Natural killer cell (primary cell): ENCODE measurements at regions not wholly inside any gene's neighbourhood (a gene's known extent, or its start where the extent isn't known, plus 50 kb on each side); places are given as distances from the start of the nearest gene placed in this dataset.
"Not testable (repeated sequence)": the region's sequence is repeated elsewhere in the genome, so short reads cannot be mapped to it uniquely, and the experiment has no call there.

Source experiments
- ATAC-seq, 3 donors: fragments of 150-1000 bp in 2 of 3; fragments of 200-7000 bp in 1 of 3; cut with Tn5 transposase; 1 replicate in 1 of 3; 2 replicates in 2 of 3; pipeline ENCODE4 v1.10.0; 2021; ENCODE audit warnings: mild to moderate bottlenecking in 2 of 3, moderate library complexity in 2 of 3
- DNase-seq, 2 donors: peaks; one replicate each; pipeline versions ENCODE4 v3.0.0 to v3.0.0-alpha.2; 2013 to 2021; ENCODE audit warnings: mixed read lengths in 1 of 2
- H3K27ac ChIP-seq: one replicate; pipeline ENCODE4 v1.5.1; 2013; ENCODE audit warnings: mild to moderate bottlenecking, low read length
- H3K27me3 ChIP-seq: one replicate; pipeline ENCODE4 v1.6.1; 2013; ENCODE audit warnings: low read length; ENCODE audit not compliant: control insufficient read depth, insufficient read depth
- H3K36me3 ChIP-seq: one replicate; pipeline ENCODE4 v1.6.1; 2013; ENCODE audit warnings: low read length; ENCODE audit not compliant: control insufficient read depth, insufficient read depth
- H3K4me1 ChIP-seq: one replicate; pipeline ENCODE4 v1.6.1; 2013; ENCODE audit warnings: low read length; ENCODE audit not compliant: control insufficient read depth, insufficient read depth
- H3K4me3 ChIP-seq: one replicate; pipeline ENCODE4 v1.5.1; 2013; ENCODE audit warnings: low read length
- H3K9me3 ChIP-seq: one replicate; pipeline ENCODE4 v1.6.1; 2013; ENCODE audit warnings: low read length; ENCODE audit not compliant: control insufficient read depth, insufficient read depth
- H3K27ac Mint-ChIP-seq, 2 donors: one replicate each; pipeline ENCODE4 v1.8.0; 2022; ENCODE audit warnings: mild to moderate bottlenecking in 2 of 2, mixed read lengths in 2 of 2, moderate library complexity in 1 of 2
- H3K27me3 Mint-ChIP-seq, 2 donors: one replicate each; pipeline ENCODE4 v1.8.0; 2022; ENCODE audit warnings: low read depth in 2 of 2, mixed read lengths in 2 of 2
- H3K36me3 Mint-ChIP-seq: one replicate; pipeline ENCODE4 v1.8.0; 2022; ENCODE audit warnings: mixed read lengths
- H3K4me1 Mint-ChIP-seq, 2 donors: one replicate each; pipeline ENCODE4 v1.8.0; 2022; ENCODE audit warnings: mixed read lengths in 2 of 2
- H3K4me3 Mint-ChIP-seq: one replicate; pipeline ENCODE4 v1.8.0; 2022; ENCODE audit warnings: mild to moderate bottlenecking, moderate library complexity, mixed read lengths
- H3K9me3 Mint-ChIP-seq, 2 donors: one replicate each; pipeline ENCODE4 v1.8.0; 2022; ENCODE audit warnings: mixed read lengths in 2 of 2
- WGBS: methylation state at CpG from one replicate; pipeline ENCODE4 v1.1.7; 2013; ENCODE audit warnings: missing lambda C conversion rate; ENCODE audit not compliant: insufficient coverage; 5-methylcytosine and 5-hydroxymethylcytosine counted together
- intact Hi-C: fragments of 100-400 bp; cut with micrococcal nuclease; formaldehyde crosslinking; loops from one replicate; pipeline ENCODE4 v1.14.2; 2022
- TF ChIP-seq, protein P1 (sequence below): fragments of 200-600 bp; IDR thresholded peaks from one replicate; pipeline ENCODE4 v1.8.0; 2022; ENCODE audit warnings: antibody characterized with exemption

DNA sequence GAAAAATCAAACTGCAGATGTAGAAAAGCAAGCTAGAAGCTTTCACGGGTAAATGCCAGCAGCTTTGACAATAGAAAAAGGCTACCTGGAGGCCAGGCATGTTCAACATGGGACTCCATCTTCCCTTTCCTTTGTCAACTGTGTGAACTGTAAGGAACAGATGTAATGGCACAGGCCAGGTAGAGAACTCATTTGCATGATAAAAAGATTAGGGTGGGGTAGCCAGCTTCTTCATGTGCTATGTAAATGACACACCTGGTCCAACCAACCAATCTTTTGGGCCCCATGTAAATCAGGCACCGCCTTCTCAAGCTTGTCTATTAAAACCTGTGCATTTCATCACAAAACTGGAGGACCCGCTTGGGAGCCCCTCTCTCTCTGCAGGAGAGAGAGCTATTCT is 686.5 kb upstream of the GOLIM4 start:
- no peak for ATAC-seq
- Mint-ChIP-seq H3K4me3 (no peak overlapping the region), H3K27ac (no peak overlapping the region), H3K9me3 (peaks cover 7 to 20% of the 10 kb centered on the region in 2 donors), H3K36me3 (no peaks in the 10 kb centered on the region), H3K27me3 (no peaks in the 10 kb centered on the region), H3K4me1 (no peaks in the 10 kb centered on the region)
- TF ChIP-seq, protein P1, sequence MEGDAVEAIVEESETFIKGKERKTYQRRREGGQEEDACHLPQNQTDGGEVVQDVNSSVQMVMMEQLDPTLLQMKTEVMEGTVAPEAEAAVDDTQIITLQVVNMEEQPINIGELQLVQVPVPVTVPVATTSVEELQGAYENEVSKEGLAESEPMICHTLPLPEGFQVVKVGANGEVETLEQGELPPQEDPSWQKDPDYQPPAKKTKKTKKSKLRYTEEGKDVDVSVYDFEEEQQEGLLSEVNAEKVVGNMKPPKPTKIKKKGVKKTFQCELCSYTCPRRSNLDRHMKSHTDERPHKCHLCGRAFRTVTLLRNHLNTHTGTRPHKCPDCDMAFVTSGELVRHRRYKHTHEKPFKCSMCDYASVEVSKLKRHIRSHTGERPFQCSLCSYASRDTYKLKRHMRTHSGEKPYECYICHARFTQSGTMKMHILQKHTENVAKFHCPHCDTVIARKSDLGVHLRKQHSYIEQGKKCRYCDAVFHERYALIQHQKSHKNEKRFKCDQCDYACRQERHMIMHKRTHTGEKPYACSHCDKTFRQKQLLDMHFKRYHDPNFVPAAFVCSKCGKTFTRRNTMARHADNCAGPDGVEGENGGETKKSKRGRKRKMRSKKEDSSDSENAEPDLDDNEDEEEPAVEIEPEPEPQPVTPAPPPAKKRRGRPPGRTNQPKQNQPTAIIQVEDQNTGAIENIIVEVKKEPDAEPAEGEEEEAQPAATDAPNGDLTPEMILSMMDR, result no peak
- Histone ChIP-seq H3K9me3 (no peaks in the 10 kb centered on the region), H3K4me1 (no peaks in the 10 kb centered on the region), H3K36me3 (no peaks in the 10 kb centered on the region), H3K27me3 (no peaks in the 10 kb centered on the region), H3K4me3 (no peak overlapping the region), H3K27ac (no peak overlapping the region)
- DNase-seq, result no peak
- intact Hi-C loops, result no loop called here
- 94% methylated on average over 3 of the region's 3 CpGs for WGBS

DNA sequence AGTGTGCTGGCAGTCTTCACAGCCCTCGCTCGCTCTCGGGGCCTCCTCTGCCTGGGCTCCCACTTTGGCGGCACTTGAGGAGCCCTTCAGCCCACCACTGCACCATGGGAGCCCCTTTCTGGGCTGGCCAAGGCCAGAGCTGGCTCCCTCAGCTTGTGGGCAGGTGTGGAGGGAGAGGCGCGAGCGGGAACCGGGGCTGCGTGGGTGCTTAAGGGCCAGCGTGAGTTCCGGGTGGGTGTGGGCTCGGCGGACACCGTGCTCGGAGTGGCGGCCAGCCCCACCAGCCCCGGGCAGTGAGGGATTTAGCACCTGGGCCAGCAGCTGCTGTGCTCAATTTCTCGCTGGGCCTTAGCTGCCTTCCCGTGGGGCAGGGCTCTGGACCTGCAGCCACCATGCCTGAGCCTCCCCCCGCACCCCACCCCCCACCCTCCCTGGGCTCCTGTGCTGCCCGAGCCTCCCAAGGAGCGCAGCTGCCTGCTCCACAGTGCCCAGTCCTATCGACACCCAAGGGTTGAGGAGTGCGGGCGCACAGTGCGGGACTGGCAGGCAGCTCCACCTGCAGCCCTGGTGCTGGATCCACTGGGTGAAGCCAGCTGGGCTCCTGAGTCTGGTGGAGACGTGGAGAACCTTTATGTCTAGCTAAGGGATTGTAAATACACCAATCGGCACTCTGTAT is 684.4 kb upstream of the GOLIM4 start:
- DNase-seq, H3K36me3 Mint-ChIP-seq, intact Hi-C loops, H3K27me3 Mint-ChIP-seq, H3K27ac ChIP-seq, H3K4me1 Mint-ChIP-seq, H3K4me1 ChIP-seq, ATAC-seq, H3K9me3 ChIP-seq, H3K27ac Mint-ChIP-seq, H3K36me3 ChIP-seq, H3K4me3 ChIP-seq, H3K4me3 Mint-ChIP-seq, H3K27me3 ChIP-seq: not testable (repeated sequence)
- peaks cover 20 to 27% of the 10 kb centered on the region in 2 donors for H3K9me3 Mint-ChIP-seq
- WGBS, result 95% methylated on average over 28 of the region's 28 CpGs

DNA sequence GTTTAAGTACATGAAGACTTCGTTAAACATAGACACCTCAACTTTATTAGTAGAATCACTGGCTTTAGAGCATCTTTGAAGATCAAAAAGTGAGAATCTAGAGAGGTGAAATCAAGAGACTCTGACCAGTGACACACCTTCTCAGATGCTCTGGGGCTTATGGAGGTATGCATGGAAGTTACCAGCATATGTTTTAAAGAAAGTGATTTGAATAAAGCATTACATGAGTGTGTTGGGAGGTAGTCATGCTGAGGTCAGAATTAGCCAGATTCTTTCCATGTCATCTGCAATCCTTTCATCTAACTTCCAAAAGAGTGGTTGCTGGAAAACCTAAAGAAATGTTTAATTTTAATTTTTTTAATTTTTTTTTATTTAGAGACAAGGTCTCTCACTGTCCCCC is 658.0 kb upstream of the GOLIM4 start:
- Histone ChIP-seq H3K4me3 (no peak overlapping the region), H3K27ac (no peak overlapping the region), H3K9me3 (no peaks in the 10 kb centered on the region), H3K27me3 (no peaks in the 10 kb centered on the region), H3K4me1 (no peaks in the 10 kb centered on the region), H3K36me3 (no peaks in the 10 kb centered on the region)
- WGBS, result no CpG with 5 or more reads among the region's 1 CpG
- no peaks in the 10 kb centered on the region for H3K4me1 Mint-ChIP-seq
- no peak for DNase-seq
- TF ChIP-seq, protein P1, result no peak
- no peak overlapping the region for H3K27ac Mint-ChIP-seq
- H3K9me3 Mint-ChIP-seq, result peaks cover 5 to 10% of the 10 kb centered on the region in 2 donors
- no peaks in the 10 kb centered on the region for H3K27me3 Mint-ChIP-seq
- no peak for ATAC-seq
- intact Hi-C loops, result no loop called here
- no peak overlapping the region for H3K4me3 Mint-ChIP-seq
- H3K36me3 Mint-ChIP-seq, result no peaks in the 10 kb centered on the region

DNA sequence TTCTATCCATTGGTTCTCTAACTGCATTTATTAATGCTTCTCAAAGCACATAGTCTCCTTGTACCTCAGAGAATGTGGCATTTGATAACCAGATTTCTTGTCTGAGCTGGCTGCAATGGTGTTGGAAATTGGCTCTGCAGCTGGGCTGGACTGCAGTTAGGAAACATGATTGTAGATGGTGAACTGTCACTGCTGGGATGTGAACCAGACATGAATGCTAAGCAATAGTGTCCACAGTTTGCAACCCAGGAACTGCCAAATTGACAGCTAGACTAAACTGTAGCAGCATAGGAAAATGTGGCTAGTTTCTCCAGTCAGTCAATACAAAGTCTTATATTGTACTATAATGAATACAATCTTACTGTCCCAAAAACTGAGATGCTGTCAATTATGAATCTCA is 656.6 kb upstream of the GOLIM4 start:
- no peaks in the 10 kb centered on the region for H3K36me3 ChIP-seq
- no peak overlapping the region for H3K27ac Mint-ChIP-seq
- H3K27me3 Mint-ChIP-seq, result no peaks in the 10 kb centered on the region
- H3K27me3 ChIP-seq, result no peaks in the 10 kb centered on the region
- no peak overlapping the region for H3K4me3 Mint-ChIP-seq
- no peak overlapping the region for H3K27ac ChIP-seq
- H3K4me1 Mint-ChIP-seq, result no peaks in the 10 kb centered on the region
- H3K4me1 ChIP-seq, result no peaks in the 10 kb centered on the region
- no peaks in the 10 kb centered on the region for H3K36me3 Mint-ChIP-seq
- H3K9me3 ChIP-seq, result no peaks in the 10 kb centered on the region
- ATAC-seq (no peak), DNase-seq (no peak)
- H3K9me3 Mint-ChIP-seq, result peaks cover 2 to 6% of the 10 kb centered on the region in 2 donors
- intact Hi-C loops, result no loop called here
- no peak overlapping the region for H3K4me3 ChIP-seq
- TF ChIP-seq, protein P1, result no peak
